HG03060 (cell line): ENCODE measurements at regions not wholly inside any gene's neighbourhood (a gene's known extent, or its start where the extent isn't known, plus 50 kb on each side); places are given as distances from the start of the nearest gene placed in this dataset.

ENCODE experiments used
- ATAC-seq: cut with Tn5 transposase; IDR thresholded peaks from one replicate; pipeline ENCODE4 v1.9.1; 2021; ENCODE audit warnings: low read depth, moderate number of reproducible peaks; ENCODE audit not compliant: unreplicated experiment

DNA sequence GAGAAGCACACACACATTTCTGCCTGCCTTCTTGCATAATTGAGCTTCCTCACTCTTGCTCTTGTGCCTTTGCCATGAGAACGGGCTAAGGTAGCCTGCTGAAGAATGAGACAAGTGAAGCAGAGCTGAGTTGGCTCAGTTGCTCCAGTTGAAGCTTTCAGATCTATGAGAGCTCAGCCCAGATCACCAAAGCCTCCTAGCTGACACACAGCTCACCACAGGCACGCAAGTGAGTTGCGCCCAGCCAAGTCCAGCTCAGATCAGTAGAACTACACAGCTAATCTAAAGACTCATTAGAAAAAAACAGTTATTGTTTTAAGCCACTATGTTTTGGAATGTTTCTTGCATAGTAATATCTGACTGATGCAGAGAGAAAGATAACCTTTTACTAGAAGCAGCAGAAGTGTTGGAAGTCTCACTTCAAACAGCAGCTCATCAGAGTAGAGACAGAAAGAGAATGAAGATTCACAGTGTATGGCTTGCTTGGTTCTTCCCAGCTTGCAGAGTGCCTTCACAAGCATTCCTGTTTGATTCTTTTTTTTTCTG, 362.4 kb downstream of the MID1IP1 start:
- ATAC-seq = no peak

DNA sequence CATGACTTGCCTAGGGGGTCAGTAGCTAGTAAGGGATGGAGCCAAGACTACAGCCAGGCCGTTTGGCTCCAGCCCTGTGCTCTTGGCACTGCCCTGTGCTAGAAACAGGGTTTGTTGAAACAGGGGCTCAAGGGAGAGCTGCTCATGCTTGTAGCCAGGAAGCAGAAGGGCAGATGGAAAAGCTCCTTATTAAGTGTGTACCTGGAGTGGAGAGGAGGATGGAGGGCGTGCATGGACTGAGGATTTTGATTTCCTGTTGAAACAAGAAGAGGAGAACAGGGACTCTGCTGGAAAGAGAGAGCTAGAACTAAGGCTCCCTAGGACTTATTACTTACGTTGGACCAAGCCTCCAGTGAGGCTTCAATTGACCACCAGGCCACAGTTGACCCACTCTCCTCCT, 363.0 kb downstream of the MID1IP1 start:
- ATAC-seq = no peak

DNA sequence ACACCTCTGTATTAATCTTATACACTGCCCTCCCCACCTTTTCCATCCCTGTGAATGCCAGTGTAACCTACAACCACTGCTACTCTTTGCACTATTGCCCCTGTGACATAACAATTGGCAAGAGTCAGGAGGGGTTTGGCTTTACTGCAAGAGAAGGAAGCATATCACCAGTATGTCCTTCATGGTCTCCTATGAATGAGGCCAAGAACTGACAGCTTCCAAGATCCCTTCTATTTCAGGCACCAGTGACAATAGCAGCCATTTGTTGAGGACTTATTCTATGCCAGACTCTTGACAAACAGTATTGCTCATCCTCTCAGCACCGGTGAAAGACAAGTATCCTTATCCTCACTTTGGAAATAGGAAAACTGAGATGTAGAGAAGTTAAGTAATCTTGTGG, 363.9 kb downstream of the MID1IP1 start:
- no peak for ATAC-seq

DNA sequence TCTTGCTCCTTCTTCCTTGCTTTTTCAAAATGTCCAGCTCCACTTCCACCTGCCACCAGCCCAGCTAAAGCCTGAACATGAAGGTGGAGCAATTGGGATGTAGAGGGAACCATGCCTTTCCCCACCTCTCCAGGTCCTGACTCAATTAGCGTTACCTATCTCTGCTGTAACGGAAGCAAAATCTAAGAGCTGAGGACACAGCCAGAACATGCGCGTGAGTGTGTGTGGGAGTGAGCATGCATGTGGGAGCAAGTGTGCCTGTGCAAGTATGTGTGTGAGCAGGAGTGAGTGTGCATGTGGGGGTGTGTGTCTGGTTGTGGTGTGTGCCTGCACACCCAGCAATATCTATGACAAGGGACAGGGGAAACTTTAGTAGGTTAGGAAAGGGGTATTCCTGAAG, 364.5 kb downstream of the MID1IP1 start:
- no peak for ATAC-seq

DNA sequence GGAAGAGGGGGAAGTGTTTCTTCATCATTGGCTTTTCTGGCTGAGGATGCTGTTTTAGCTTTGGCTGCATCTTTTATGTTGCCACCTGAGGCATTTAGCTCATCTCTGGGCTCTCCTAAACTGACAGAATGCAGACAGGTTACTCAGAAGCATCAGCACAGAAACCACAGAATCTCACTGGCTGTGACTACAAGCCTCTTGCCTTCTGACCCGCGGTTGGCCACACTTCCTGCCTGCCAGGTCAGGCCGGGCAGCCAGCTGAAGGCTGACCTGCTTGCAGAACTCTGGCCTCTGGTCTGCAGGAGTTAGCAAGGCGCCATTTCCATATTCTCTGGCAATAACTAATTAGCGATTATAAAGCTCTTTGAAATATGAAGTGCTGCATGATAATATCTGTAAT, 366.5 kb downstream of the MID1IP1 start:
- peak; percentile 60 for ATAC-seq

DNA sequence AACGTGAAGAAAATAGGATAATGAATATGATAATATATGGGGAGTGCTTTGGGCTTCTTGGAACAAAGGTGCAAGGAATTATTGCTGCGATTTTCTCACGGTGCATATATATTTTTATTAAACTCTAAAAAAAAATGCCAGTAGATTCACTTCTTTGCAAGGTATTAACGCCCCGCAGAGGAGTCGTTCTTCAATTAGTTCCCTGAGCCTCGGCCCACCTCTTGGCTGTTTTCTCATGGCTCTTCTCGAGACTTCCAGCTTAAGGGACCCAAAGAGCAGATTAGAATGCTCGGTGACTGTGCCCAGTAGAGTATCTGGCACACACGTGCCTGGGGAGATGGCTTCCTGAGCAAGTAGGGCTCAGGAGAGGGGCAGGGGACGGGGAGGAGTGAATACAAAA, 367.4 kb downstream of the MID1IP1 start:
- ATAC-seq = no peak

DNA sequence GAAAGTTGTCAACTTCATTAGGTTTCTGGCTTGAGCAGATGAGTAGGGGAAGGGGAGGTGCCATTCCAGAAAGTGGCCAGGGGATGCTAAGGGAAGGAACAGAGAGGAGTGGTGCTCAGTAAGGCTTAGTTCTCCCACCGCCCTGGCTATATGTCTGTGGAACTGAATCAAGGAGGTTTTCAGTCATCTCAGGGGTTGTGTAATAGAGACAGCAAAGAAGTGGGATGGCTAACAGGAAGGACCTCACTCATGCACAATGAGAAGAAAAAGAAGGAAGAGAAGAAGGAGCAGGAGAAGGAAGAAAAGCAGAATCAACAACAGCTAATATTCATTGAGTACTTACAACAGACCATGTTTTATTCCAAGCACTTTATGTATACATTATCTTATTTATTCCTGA, 368.7 kb downstream of the MID1IP1 start:
- ATAC-seq = no peak

DNA sequence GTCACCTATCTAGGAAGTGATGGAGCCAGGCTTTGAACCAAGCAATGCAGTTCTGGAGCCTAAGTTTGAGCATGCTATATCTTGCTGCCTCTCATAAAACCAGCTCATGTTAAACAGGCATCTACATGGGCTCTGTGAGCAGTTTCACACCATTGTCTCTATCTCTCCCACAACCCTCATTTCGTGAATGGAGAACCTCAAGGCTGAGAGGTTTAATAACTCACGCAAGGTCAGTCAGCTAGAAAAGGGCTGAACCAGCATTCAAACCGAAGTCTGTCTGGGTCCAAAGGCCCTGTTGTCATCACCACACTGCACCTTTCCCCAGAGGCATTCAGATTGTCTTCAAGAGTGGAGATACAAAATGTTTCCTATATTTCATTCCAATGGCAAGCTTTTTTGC, 369.2 kb downstream of the MID1IP1 start:
- no peak for ATAC-seq

DNA sequence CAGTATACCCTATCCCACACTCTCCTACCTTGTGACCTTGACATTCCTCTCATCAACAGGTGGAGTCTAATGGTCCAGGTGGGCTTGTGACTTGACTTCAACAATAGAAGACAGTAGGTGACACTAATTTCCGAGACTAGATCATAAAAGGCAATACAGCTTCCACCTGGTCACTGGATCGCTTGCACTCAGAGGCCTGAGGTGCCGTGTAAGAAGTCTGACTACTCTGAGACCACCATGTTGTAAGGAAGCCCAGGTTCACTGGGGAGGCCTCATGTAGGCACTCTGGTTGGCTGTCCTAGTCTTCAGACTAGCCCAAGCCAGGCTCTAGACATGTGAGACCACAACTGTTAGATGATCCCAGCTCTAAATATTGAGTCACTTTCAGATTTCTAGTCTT, 370.4 kb downstream of the MID1IP1 start:
- ATAC-seq = no peak

DNA sequence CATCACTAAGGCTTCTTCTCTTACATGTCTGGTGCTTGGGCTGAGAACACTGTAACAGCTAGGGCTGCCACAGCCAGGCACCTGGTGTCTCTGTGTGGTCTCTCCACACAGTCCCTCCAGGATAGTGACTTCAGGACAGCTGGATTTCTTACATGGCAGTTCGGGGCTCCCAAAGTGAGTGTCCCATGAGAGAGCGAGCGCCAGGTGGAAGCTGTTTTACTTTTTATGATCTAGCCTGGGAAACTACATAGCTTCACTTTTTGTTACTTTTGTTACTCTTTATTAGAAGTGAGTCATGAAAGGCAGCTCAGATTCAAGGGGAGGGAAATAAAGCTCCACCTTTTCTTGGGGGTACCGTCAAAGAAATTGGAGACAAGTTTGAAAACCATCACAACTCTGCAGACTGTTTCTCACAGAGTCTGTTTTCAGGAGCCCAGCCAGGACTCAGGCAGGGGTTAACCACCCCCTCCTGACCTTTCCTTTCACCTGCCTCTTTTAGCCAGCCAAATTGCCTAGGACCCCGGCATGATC, 373.0 kb downstream of the MID1IP1 start:
- no peak for ATAC-seq

DNA sequence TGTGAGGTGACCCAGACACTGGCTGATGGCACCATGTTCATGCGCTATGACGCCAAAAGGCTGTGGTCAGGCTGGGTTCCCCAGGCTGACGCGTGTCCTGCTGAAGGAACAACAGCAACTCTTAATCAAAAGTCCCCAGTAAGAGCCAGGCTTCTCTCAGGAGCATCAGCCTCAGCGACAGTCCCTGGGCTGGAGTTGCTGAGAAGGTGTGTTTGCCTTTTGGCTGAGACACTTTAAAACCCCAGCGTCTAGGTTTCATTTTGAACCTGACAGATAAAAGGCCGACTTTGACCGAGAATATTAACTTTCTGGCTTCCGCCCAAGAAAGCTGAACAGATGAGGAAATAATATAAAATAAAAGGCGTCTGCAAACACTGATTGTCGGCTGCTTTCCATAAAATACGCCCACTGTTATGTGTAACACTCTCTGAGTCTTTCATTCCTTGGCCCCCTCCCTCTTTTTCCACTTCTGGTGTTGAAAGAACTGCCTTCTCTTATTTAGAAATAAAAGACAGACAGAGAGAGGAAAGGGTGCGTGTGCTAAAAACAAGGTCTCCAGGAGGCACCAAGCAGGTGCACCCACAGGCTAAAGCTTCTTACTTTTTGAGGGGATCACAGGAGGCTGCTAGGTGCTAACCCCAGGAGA, 373.6 kb downstream of the MID1IP1 start:
- no peak for ATAC-seq

DNA sequence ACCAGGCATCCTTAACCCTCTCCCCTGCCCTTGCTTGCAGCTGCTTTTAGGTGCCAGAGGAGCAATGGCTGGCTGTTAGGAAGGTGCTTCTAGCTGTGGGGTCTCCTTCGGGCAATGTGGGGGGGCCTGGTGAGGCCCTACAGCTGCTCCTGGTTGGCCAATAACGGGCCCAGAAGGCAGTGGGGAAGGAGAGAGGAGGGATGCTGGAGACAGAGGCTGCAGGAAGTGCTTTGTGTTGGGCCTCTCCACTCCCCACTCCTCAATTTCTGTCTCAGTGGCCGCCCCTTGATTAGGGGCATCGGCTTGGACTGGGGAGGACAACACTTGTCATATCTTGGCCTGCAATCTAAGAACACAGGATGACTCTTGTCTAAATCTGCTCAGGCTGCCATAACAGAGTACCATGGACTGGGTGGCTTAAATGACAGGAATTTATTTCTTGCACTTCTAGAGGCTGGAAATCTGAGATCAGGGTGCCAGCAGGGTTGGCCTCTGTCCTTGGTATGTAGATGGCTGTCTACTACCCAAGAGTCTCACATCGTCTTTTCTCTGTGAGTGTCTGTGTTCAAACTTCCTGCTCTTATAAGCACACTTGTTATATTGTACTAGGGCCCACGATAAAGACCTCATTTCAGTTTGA, 374.3 kb downstream of the MID1IP1 start:
- no peak for ATAC-seq

DNA sequence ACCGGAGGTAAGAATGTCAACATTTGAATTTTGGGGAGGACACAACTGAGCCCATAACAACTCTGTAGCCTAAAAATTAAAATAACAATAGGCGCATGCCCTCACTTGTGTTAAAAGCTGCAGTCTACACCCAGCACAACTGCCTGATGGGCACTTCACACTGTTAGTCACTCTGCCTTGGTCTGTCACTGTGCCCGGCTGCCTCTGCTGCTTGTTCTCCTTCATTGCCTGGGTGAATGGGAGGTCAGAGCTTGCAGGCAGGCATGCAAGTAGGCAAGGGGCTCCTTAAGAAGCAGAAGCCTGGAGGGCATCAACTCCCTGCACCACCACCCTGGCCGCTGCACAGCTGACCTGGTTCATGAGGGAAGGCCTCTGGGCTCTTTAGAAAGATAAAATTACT, 374.8 kb downstream of the MID1IP1 start:
- no peak for ATAC-seq

DNA sequence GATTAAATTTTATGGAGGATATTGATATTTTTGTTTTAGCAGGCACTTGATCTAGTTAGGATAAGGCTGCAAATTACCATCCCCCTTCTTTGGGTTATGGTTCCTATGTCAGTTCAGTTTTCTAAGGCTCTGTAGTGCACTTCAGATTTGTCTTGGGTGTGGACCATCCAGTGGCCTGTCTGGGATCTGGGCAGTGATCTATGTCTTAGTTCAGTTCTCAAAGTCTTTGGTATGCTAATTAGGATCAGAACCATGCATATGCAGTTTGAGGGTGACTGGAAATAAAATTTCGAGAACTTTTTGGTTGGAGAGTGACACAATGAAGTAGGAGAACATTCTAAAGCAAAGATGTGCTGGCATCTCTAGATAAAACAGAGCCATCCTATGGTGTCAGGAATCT, 388.2 kb downstream of the MID1IP1 start:
- no peak for ATAC-seq

DNA sequence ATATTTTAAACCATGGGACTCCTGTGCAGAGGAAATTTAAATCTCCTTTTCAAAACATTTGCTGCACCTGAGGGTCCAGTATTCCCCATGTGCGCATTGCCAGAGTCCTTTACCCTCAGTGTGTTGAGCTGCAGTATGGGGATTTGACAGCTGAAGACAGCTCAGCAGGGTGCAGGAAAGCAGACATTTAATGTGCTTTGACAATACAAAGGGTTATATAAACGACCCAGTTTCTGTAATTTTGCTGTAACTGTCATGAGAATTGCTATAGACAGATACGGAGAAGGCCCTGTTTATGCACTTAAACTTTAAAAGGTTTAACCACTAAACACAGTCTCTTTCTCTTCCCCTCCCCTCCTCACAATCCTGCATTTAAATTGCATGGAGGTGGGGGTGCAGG, 393.4 kb downstream of the MID1IP1 start:
- ATAC-seq = no peak

DNA sequence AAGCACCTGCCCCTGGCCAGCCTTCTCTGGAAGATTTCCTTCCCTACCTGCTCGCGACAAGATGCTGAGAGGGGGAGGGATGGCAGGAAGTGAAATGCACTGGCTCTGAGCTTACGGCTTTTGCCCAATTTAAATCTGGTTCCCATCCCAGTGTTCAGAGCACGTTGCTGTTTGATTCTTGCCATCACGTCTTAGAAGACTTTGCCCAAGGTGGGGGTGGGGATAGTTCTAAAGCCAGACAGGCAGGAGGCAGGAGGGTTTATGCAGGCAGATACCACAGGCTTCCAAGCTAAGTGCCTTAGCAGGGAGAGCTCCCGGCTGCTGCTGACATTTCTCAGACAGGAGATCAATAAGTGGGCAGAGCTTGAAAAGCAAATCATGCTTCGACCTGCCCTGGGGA, 393.9 kb downstream of the MID1IP1 start:
- no peak for ATAC-seq

DNA sequence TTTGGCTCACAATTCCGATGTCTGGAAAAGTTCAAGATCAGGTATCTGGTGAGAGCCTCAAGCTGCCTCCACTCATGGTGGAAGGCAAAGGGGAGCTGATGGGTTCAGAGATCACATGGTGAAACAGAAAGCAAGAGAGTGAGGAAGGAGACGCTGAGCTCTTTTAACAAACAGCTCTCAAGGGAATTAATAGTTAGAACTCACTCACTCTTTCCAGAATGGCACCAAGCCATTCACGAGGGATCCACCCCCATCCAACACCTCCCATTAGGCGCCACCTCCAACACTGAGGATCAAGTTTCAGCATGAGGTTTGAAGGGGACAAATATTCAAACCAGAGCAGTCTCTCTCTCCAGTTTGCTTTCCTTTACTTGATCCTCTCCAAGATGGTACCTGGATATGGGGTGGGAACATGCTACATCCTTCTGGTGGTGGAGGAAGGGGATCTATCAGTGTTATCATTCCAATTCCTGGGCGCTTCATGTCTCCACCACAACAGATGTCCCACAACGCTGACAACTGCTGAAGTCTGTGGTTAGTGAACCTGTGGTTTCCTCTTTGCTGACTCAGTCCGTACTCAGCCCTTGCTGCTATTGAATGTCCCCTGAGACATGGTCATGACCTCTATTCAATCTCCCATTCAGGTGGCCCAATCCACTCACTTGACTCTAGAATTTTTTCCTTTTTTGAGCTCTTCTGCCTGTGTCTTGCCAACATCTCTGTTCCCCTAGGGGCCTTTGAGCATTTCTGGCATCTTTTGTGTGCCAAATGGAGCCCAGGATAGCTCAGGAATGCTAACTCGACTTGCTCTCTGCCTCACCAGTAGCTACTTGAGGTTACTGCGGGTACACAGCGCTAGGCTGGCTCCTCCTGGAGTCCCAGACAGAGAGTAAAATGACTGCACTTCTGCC, 395.2 kb downstream of the MID1IP1 start:
- ATAC-seq = peak; percentile 89

DNA sequence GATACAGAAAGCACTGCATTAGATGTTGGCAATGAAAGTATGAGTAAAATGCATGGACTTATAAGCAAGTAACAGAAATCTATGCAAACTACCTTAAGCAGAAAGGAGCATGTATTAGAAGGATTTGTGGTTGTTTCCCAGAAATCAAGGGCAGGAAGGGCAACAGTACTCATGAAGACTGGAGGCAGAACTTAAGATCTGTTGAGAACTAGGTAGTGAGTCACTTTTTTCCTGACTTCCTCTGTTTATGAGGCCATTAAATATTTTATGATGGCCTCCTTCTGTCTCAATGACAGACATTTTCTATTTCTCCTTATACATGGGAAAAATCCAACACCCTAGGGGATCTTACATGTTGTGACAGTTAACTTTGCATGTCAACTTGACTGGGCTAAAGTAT, 398.2 kb downstream of the MID1IP1 start:
- no peak for ATAC-seq

DNA sequence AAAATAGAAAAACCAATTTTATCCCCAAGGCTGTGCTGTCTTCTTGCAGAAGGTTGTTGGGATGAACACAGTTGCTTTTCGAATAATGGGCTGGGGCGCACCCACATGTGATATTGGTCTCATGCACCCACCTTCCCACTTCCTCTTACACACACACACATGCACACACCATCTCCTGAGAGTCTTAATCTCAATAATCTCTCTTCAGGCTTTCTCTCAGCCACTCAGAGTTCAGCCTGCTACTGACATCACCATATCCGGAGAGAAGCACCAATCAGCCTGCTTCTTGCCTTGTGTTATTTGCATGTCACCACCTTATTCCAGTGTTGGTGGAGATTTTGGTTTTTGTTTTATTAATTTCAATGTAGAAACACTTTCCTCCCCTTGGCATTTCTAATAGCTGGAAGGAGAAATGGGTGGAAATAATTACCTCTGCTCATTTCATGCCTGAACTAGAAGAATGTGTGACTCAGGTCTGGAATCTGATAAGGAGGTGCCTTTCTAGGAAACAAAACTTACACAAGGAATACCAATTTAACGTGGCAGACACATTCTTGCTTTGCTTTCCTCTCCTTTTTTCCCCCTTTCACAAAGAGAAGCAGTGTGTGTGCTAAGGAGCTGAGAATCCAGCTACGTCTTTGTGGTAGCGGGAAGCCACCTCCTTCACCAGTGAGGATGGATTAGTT, 400.2 kb downstream of the MID1IP1 start:
- ATAC-seq = no peak

DNA sequence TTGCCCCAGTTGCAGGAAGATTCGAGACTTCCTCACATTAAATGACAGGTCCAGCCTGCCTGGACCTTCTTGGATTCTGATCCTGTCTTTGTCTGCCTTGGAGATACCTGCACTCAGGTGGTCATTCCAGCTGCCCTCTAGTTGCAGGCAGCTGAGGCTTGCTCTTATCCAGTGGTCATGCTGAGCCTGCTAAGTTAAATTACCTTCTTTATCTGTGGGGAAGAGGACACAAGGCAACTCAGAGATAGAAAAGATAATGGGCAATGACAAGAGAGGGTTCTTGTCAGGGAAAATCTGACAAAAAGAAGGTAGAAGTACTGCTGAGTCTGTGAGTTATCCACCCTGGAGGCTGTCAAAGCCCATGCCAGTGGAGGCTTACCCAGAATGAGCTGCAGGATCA, 401.4 kb downstream of the MID1IP1 start:
- ATAC-seq = no peak

DNA sequence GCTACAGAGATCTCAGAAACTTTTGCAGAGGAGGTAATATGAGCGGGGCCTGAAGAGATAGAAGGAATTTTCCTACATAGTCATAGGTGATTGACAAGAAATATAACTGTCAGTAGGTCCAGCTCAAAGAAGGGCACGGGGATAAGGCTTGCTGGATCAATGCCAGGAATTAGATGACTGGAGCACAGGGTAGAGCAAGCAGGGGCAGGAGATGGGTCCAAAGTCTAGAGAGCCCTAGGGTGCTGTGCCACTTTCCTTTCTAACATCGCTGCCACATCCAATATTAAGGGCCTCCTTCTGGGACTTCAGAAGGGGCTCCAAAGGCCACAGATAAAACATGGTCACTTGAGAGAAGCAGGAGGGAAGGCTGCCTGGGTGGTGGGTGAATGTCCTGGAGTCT, 402.2 kb downstream of the MID1IP1 start:
- ATAC-seq = no peak
